ENCODE measurements at regions not wholly inside any gene's neighbourhood (a gene's known extent, or its start where the extent isn't known, plus 50 kb on each side); places are given as distances from the start of the nearest gene placed in this dataset.

- Mint-ChIP-seq H3K27ac (no peak overlapping the region), H3K36me3 (no peaks in the 10 kb centered on the region), H3K9me3 (no peaks in the 10 kb centered on the region), H3K4me3 (no peak overlapping the region), H3K27me3 (no peaks in the 10 kb centered on the region), H3K4me1 (no peaks in the 10 kb centered on the region)
These were observed 72.2 kb upstream of the INSIG1 start for GRCh38 chr7:155225516-155225915.

GRCh38 chr7:155226261-155227003 is 71.2 kb upstream of the INSIG1 start:
- Mint-ChIP-seq H3K36me3 (no peaks in the 10 kb centered on the region), H3K27ac (no peak overlapping the region), H3K4me1 (no peaks in the 10 kb centered on the region), H3K9me3 (no peaks in the 10 kb centered on the region), H3K4me3 (no peak overlapping the region), H3K27me3 (no peaks in the 10 kb centered on the region)

DNA sequence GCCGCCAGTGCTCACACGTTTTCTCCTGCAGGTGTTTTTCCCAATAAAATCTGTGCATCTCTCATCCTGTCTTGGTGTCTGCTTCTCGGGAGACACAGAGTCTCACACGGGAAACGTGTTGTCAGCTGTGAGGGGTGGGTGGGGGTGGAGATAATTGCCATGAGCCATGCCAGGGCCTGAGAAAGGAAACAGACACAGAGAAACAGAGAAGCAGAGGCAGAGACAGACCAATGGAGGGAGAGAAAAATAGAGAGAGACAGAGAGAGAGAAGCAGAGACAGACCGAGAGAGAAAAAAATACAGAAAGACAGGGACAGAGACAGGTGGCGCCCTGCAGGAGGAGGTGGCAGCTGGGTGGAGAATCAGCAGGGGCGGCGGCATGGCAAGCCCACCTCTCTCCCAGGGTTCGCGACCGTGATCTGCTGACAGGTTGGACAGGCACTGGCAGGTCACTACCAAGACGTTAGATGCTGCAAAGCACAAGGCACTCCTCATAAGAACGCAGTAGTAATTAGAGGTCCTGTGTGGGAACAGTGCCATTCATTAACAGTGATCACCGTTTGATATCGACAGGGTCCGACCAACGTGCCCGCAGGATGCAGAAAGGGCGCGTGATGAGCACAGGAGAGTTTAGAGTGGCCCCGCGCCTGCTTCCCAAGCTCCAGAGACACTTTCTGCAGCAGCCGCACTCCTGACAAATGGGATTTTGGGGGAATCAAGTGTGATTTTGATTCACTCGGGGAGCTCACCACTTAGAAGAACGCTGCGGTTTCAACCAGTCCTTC is 70.5 kb upstream of the INSIG1 start:
- Mint-ChIP-seq H3K27ac (no peak overlapping the region), H3K36me3 (no peaks in the 10 kb centered on the region), H3K9me3 (no peaks in the 10 kb centered on the region), H3K4me1 (no peaks in the 10 kb centered on the region), H3K27me3 (no peaks in the 10 kb centered on the region), H3K4me3 (no peak overlapping the region)

GRCh38 chr7:155227788-155228458 is 69.8 kb upstream of the INSIG1 start:
- H3K4me3 Mint-ChIP-seq = no peak overlapping the region
- H3K9me3 Mint-ChIP-seq = no peaks in the 10 kb centered on the region
- H3K27ac Mint-ChIP-seq = no peak overlapping the region
- H3K27me3 Mint-ChIP-seq = no peaks in the 10 kb centered on the region
- no peaks in the 10 kb centered on the region for H3K4me1 Mint-ChIP-seq
- H3K36me3 Mint-ChIP-seq = no peaks in the 10 kb centered on the region

- Mint-ChIP-seq H3K36me3 (no peaks in the 10 kb centered on the region), H3K27me3 (no peaks in the 10 kb centered on the region), H3K4me1 (no peaks in the 10 kb centered on the region), H3K4me3 (no peak overlapping the region), H3K27ac (no peak overlapping the region), H3K9me3 (no peaks in the 10 kb centered on the region)
These were observed 69.2 kb upstream of the INSIG1 start for GRCh38 chr7:155228459-155228845.

DNA sequence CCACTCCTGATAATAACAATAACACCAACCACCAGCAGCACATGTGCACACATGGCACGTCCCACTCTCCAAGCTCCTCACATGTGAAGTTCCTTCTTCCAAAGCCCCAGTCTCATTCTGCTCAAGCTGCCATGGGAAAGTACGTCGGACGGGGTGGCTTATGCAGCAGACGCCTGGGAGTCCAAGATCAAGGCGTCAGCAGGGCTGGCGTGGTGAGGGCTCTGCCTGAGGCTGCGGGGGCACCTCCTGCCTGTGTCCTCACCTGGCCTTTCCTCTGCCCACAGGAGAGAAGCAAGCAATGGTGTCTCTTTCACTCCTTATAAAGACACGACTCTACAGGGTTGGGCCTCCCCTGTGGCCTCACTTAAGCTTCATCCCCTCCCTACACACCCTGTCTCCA is 68.8 kb upstream of the INSIG1 start:
- Mint-ChIP-seq H3K27ac (no peak overlapping the region), H3K4me3 (no peak overlapping the region), H3K4me1 (no peaks in the 10 kb centered on the region), H3K27me3 (no peaks in the 10 kb centered on the region), H3K9me3 (no peaks in the 10 kb centered on the region), H3K36me3 (no peaks in the 10 kb centered on the region)

DNA sequence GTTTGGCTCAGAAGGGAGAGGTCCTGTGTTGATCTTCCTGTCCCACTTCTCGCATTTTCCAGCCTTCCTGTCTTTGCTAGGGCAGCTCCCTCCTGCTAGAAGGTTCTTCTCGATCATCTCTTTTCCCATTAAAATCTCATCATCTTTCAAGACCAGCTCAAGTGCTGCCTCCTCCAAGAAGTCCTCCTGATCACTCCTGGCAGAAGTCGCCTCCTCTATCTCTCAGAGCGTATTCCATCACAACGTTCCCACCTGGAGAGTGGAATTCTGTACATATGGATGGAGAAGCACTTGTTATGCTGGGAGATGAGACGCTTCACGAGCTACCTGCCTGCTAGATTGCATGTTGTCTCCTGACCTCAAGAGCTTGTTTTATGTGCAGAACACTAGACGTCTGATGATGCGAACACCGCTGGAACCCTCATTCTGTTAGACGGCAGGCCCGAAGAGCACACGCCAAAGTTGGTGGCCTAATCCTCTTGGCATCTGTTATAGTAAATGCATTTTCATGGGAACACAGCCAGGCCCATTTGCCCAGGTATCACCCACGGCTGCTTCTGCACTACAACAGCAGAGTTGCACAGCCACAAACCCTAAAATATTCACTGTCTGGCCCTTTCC is 68.0 kb upstream of the INSIG1 start:
- H3K27me3 Mint-ChIP-seq = no peaks in the 10 kb centered on the region
- no peaks in the 10 kb centered on the region for H3K9me3 Mint-ChIP-seq
- no peaks in the 10 kb centered on the region for H3K4me1 Mint-ChIP-seq
- H3K27ac Mint-ChIP-seq = no peak overlapping the region
- no peaks in the 10 kb centered on the region for H3K36me3 Mint-ChIP-seq
- no peak overlapping the region for H3K4me3 Mint-ChIP-seq

DNA sequence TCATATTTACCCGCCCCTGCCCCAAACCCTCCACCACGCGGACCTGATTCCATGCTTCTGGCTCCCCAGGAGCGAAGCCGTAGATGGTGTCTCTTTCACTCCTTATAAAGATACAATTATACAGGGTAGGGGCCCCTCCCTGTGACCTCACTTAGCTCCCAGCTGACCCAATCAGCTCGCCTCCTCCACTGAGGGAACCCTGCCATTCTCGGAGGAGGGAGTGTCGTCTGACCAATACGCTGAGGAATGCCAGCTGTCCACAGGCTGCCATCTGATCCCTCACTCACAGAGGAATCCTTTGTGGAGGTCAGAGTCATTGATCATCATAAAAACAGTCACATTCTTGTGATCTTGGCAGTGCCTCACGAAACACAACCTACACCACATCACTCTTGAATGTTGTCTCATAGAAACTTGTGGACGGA is 67.5 kb upstream of the INSIG1 start:
- H3K4me1 Mint-ChIP-seq = no peaks in the 10 kb centered on the region
- no peaks in the 10 kb centered on the region for H3K9me3 Mint-ChIP-seq
- H3K4me3 Mint-ChIP-seq = no peak overlapping the region
- no peaks in the 10 kb centered on the region for H3K36me3 Mint-ChIP-seq
- no peaks in the 10 kb centered on the region for H3K27me3 Mint-ChIP-seq
- H3K27ac Mint-ChIP-seq = no peak overlapping the region

- Mint-ChIP-seq H3K4me1 (no peaks in the 10 kb centered on the region), H3K36me3 (no peaks in the 10 kb centered on the region), H3K4me3 (no peak overlapping the region), H3K27me3 (no peaks in the 10 kb centered on the region), H3K27ac (no peak overlapping the region), H3K9me3 (no peaks in the 10 kb centered on the region)
These were observed 66.4 kb upstream of the INSIG1 start for GRCh38 chr7:155231241-155231800.

DNA sequence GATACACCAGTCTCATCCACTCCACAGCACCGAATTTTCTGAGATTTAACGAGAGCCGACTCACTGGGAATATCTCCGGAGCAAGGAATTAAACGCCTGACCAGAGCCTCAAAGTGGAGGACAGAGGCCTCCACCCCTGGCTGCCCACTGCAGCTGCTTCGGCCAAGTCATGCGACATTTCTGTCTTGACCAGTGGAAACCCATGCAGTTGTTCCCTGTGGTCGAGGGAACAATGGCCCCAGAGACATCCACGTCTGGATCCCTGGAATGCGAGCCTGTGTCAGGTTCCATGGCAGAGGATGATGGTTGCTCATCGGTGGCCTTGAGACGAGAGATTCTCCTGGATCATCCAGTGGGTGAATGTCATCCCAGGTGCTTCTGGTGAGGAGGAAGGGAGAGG is 65.7 kb upstream of the INSIG1 start:
- Mint-ChIP-seq H3K27me3 (no peaks in the 10 kb centered on the region), H3K36me3 (no peaks in the 10 kb centered on the region), H3K27ac (no peak overlapping the region), H3K4me1 (no peaks in the 10 kb centered on the region), H3K4me3 (no peak overlapping the region), H3K9me3 (no peaks in the 10 kb centered on the region)

DNA sequence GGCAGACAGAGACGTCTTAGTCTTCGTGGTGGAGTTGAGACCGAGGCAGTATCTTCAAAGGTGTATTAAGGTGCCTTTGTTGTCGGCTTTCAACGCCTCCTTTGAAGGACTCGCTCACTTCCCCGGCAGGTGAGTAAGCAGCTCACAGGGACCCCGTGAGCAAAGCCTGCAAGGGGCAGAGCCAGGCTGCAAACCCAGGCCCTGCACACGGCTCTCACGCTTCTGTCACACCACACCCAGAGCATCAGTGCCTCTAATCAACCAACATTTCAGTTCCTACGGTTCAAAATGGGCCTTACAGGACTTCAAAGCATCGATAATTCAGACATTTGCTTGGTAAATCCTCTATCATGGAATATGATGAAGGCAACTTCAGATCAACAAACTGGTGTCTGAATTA is 64.8 kb upstream of the INSIG1 start:
- H3K27ac Mint-ChIP-seq = no peak overlapping the region
- no peaks in the 10 kb centered on the region for H3K4me1 Mint-ChIP-seq
- H3K9me3 Mint-ChIP-seq = no peaks in the 10 kb centered on the region

GRCh38 chr7:155233311-155234157 is 64.1 kb upstream of the INSIG1 start:
- Mint-ChIP-seq H3K27ac (no peak overlapping the region), H3K4me1 (no peaks in the 10 kb centered on the region), H3K4me3 (no peak overlapping the region), H3K9me3 (no peaks in the 10 kb centered on the region), H3K36me3 (no peaks in the 10 kb centered on the region), H3K27me3 (no peaks in the 10 kb centered on the region)

More for the DNA sequence above, 64.8 kb upstream of the INSIG1 start:
- Mint-ChIP-seq H3K27me3 (no peaks in the 10 kb centered on the region), H3K4me3 (no peak overlapping the region), H3K36me3 (no peaks in the 10 kb centered on the region)

GRCh38 chr7:155234158-155234492 is 63.6 kb upstream of the INSIG1 start:
- Mint-ChIP-seq H3K9me3 (no peaks in the 10 kb centered on the region), H3K4me1 (no peaks in the 10 kb centered on the region), H3K36me3 (no peaks in the 10 kb centered on the region), H3K4me3 (no peak overlapping the region), H3K27me3 (no peaks in the 10 kb centered on the region), H3K27ac (no peak overlapping the region)

DNA sequence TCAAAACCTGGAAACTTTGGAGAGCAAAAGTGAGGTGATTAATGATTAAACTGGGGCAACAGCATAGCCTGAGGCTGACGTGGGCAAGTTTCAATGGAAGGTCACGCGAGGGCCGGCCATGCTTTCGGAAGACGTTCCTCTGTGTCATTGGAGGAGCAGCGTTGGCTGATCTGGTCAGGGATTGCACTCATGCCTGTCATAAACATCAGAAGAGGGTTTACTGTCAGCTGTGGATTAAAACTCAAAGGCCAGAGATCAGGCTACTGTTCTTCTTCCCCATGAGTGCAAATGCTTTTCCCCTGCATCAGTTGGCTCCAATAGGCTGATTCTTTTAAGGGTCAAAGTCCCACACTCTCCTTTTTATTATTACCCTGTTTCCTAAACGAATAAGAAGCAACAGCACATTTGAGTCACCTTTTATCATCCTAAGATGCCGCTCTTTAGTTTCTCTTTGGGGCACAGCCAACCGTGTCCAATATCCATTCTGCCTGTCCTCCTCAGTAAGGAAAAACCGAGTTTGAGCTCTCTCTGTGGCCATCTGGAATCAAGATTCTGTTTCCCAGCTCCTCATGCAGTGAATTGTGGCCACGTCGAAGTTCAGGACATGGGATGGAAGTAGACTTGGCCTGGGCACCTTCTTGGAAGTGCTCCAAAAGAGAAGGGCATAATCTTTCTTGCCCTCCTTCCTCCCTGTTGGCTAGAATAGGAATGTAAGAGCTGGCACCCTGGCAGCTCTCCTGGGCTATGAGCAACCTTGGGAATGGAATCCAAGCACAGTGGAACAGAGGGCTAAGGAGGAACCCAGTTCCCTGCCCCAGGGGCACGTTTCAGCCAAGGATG is 62.5 kb upstream of the INSIG1 start:
- Mint-ChIP-seq H3K9me3 (no peaks in the 10 kb centered on the region), H3K27me3 (no peaks in the 10 kb centered on the region)

More for the DNA sequence above, 62.5 kb upstream of the INSIG1 start:
- H3K4me3 Mint-ChIP-seq = no peak overlapping the region
- no peaks in the 10 kb centered on the region for H3K36me3 Mint-ChIP-seq
- H3K4me1 Mint-ChIP-seq = peaks cover 3% of the 10 kb centered on the region
- no peak overlapping the region for H3K27ac Mint-ChIP-seq

All from activated naive CD4-positive, alpha-beta T cell treated with anti-CD3 and anti-CD28 coated beads, Interleukin-2, amount 50 U/mL, for 24 hours (primary cell).